IPS-18a (cell line): ENCODE measurements at regions not wholly inside any gene's neighbourhood (a gene's known extent, or its start where the extent isn't known, plus 50 kb on each side); places are given as distances from the start of the nearest gene placed in this dataset.

Source experiments
- H3K27ac ChIP-seq: one replicate; pipeline ENCODE4 v1.5.1; 2013; ENCODE audit warnings: low read length
- H3K27me3 ChIP-seq: one replicate; pipeline ENCODE4 v1.6.1; 2013; ENCODE audit warnings: mild to moderate bottlenecking, low read length; ENCODE audit not compliant: control insufficient read depth, insufficient read depth
- H3K36me3 ChIP-seq: one replicate; pipeline ENCODE4 v1.6.1; 2013; ENCODE audit warnings: low read depth, low read length; ENCODE audit not compliant: control insufficient read depth
- H3K4me1 ChIP-seq: one replicate; pipeline ENCODE4 v1.6.1; 2013; ENCODE audit warnings: low read depth, low read length; ENCODE audit not compliant: control insufficient read depth
- H3K4me3 ChIP-seq: one replicate; pipeline ENCODE4 v1.5.1; 2013; ENCODE audit warnings: low read length
- H3K9ac ChIP-seq: one replicate; pipeline ENCODE4 v1.6.1; 2013; ENCODE audit warnings: mild to moderate bottlenecking, low read length, moderate library complexity
- H3K9me3 ChIP-seq: one replicate; pipeline ENCODE4 v1.6.1; 2013; ENCODE audit warnings: low read depth, low read length; ENCODE audit not compliant: control insufficient read depth

GRCh38 chr7:153627323-153627722 lies 424.9 kb upstream of the DPP6 start:
- Histone ChIP-seq H3K27me3 (no peaks in the 10 kb centered on the region), H3K9ac (no peak overlapping the region), H3K27ac (no peak overlapping the region), H3K4me1 (no peaks in the 10 kb centered on the region), H3K4me3 (no peak overlapping the region), H3K36me3 (no peaks in the 10 kb centered on the region), H3K9me3 (no peaks in the 10 kb centered on the region)

GRCh38 chr7:153628406-153628805 lies 423.8 kb upstream of the DPP6 start:
- Histone ChIP-seq H3K27me3 (no peaks in the 10 kb centered on the region), H3K27ac (no peak overlapping the region), H3K4me1 (no peaks in the 10 kb centered on the region), H3K9ac (no peak overlapping the region), H3K4me3 (no peak overlapping the region), H3K9me3 (no peaks in the 10 kb centered on the region), H3K36me3 (no peaks in the 10 kb centered on the region)

GRCh38 chr7:153628825-153629224 lies 423.4 kb upstream of the DPP6 start:
- Histone ChIP-seq H3K27ac (no peak overlapping the region), H3K27me3 (no peaks in the 10 kb centered on the region), H3K36me3 (no peaks in the 10 kb centered on the region), H3K4me1 (no peaks in the 10 kb centered on the region), H3K9me3 (no peaks in the 10 kb centered on the region), H3K4me3 (no peak overlapping the region), H3K9ac (no peak overlapping the region)

- Histone ChIP-seq H3K4me3 (no peak overlapping the region), H3K9me3 (peaks cover 4% of the 10 kb centered on the region), H3K27ac (no peak overlapping the region), H3K9ac (no peak overlapping the region), H3K4me1 (no peaks in the 10 kb centered on the region), H3K27me3 (no peaks in the 10 kb centered on the region), H3K36me3 (no peaks in the 10 kb centered on the region)
Observed at GRCh38 chr7:153638821-153639435, 413.3 kb upstream of the DPP6 start.

- Histone ChIP-seq H3K4me1 (no peaks in the 10 kb centered on the region), H3K4me3 (no peak overlapping the region), H3K9me3 (peaks cover 18% of the 10 kb centered on the region), H3K27me3 (no peaks in the 10 kb centered on the region), H3K9ac (no peak overlapping the region), H3K27ac (no peak overlapping the region), H3K36me3 (no peaks in the 10 kb centered on the region)
Observed at GRCh38 chr7:153640586-153640985, 411.6 kb upstream of the DPP6 start.

GRCh38 chr7:153641199-153641598 lies 411.0 kb upstream of the DPP6 start:
- Histone ChIP-seq H3K36me3 (no peaks in the 10 kb centered on the region), H3K4me3 (no peak overlapping the region), H3K27ac (no peak overlapping the region), H3K9me3 (peaks cover 18% of the 10 kb centered on the region), H3K27me3 (no peaks in the 10 kb centered on the region), H3K9ac (no peak overlapping the region), H3K4me1 (no peaks in the 10 kb centered on the region)

- H3K9me3 ChIP-seq: peaks cover 20% of the 10 kb centered on the region
- no peak overlapping the region for H3K9ac ChIP-seq
- H3K27me3 ChIP-seq: no peaks in the 10 kb centered on the region
- no peaks in the 10 kb centered on the region for H3K4me1 ChIP-seq
- H3K4me3 ChIP-seq: no peak overlapping the region
- no peak overlapping the region for H3K27ac ChIP-seq
- no peaks in the 10 kb centered on the region for H3K36me3 ChIP-seq
Observed at GRCh38 chr7:153642989-153643388, 409.2 kb upstream of the DPP6 start.

- H3K9ac ChIP-seq: no peak overlapping the region
- H3K27ac ChIP-seq: no peak overlapping the region
- H3K9me3 ChIP-seq: peaks cover 24% of the 10 kb centered on the region
- peaks cover 14% of the 10 kb centered on the region for H3K27me3 ChIP-seq
- no peak overlapping the region for H3K4me3 ChIP-seq
- no peaks in the 10 kb centered on the region for H3K4me1 ChIP-seq
- no peaks in the 10 kb centered on the region for H3K36me3 ChIP-seq
Observed at GRCh38 chr7:153657182-153657800, 394.9 kb upstream of the DPP6 start.

GRCh38 chr7:153675131-153675530 lies 377.1 kb upstream of the DPP6 start:
- Histone ChIP-seq H3K4me3 (no peak overlapping the region), H3K27ac (no peak overlapping the region), H3K4me1 (no peaks in the 10 kb centered on the region), H3K27me3 (no peaks in the 10 kb centered on the region), H3K36me3 (no peaks in the 10 kb centered on the region), H3K9me3 (peaks cover 8% of the 10 kb centered on the region), H3K9ac (no peak overlapping the region)

GRCh38 chr7:153682628-153683027 lies 369.6 kb upstream of the DPP6 start:
- no peak overlapping the region for H3K9ac ChIP-seq

GRCh38 chr7:153696242-153696641 lies 356.0 kb upstream of the DPP6 start:
- no peak overlapping the region for H3K4me3 ChIP-seq
- H3K27ac ChIP-seq: no peak overlapping the region
- H3K9ac ChIP-seq: no peak overlapping the region
- peaks cover 3% of the 10 kb centered on the region for H3K9me3 ChIP-seq
- H3K4me1 ChIP-seq: no peaks in the 10 kb centered on the region
- H3K36me3 ChIP-seq: no peaks in the 10 kb centered on the region
- H3K27me3 ChIP-seq: no peaks in the 10 kb centered on the region

More at GRCh38 chr7:153682628-153683027, 369.6 kb upstream of the DPP6 start:
- no peaks in the 10 kb centered on the region for H3K9me3 ChIP-seq
- no peak overlapping the region for H3K4me3 ChIP-seq
- H3K4me1 ChIP-seq: no peaks in the 10 kb centered on the region
- H3K27ac ChIP-seq: no peak overlapping the region
- no peaks in the 10 kb centered on the region for H3K27me3 ChIP-seq
- no peaks in the 10 kb centered on the region for H3K36me3 ChIP-seq

GRCh38 chr7:153698046-153698445 lies 354.2 kb upstream of the DPP6 start:
- no peak overlapping the region for H3K27ac ChIP-seq
- no peaks in the 10 kb centered on the region for H3K4me1 ChIP-seq
- H3K4me3 ChIP-seq: no peak overlapping the region
- H3K36me3 ChIP-seq: no peaks in the 10 kb centered on the region
- no peaks in the 10 kb centered on the region for H3K27me3 ChIP-seq
- H3K9ac ChIP-seq: no peak overlapping the region
- H3K9me3 ChIP-seq: peaks cover 8% of the 10 kb centered on the region
